GM21381 (cell line): ENCODE measurements at regions not wholly inside any gene's neighbourhood (a gene's known extent, or its start where the extent isn't known, plus 50 kb on each side); places are given as distances from the start of the nearest gene placed in this dataset.
"Not testable (repeated sequence)": the region's sequence is repeated elsewhere in the genome, so short reads cannot be mapped to it uniquely, and the experiment has no call there.

ENCODE experiments used
- ATAC-seq: cut with Tn5 transposase; IDR thresholded peaks from one replicate; pipeline ENCODE4 v1.9.1; 2021; ENCODE audit warnings: mild to moderate bottlenecking, moderate library complexity; ENCODE audit not compliant: unreplicated experiment

DNA sequence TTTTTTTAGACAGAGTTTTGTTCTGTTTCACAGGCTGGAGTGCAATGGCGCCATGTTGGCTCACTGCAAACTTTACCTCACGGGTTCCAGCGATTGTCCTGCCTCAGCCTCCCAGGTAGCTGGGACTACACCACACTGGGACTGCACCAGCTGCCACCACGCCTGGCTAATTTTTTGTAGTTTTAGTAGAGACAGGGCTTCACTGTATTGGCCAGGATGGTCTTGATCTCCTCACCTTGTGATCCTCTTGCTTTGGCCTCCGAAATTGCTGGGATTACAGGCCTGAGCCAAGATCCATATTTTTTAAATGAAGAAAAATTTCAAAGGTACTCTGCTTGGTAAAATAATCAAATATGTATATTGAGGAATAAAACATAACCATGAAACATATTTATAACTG lies 195.8 kb upstream of the TPTE start:
- ATAC-seq = peak; percentile 93

DNA sequence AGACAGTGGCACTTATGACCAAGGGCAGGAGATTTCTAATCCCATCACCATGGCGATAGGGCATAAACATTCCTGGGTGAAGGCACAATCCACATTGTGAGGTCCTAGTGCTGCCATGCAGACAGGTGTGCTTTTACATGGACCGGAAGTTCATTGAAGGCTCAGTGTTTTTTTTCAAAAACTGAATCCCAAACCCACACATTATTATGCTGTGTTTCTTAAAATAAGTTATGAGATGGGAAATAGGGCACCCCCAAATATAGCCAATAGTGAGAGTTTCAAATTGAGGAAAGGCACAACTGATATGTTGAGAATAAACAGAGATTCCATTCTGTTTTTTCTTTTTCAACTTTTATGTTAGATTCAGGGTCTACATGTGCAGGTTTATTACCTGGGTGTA lies 195.2 kb upstream of the TPTE start:
- ATAC-seq = not testable (repeated sequence)

DNA sequence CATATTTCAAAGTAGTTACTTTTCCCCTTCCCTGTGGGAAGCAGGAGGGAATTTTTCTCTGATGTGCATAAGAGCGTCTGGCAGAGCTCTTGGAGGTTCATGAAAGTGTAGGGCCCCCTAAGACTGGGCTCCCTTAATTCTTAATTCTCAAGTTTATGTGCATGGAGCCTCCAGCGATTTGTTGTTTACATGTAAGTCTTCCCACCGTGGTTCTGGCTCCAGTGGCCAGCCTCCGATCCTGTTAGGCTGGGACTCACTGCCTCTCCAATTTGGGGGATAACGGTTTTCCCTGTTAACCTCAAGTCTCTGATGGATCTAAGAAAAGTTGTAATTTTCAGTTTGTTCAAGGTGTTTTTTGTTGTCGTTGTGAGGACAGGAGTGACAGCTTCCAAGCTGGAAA lies 192.7 kb upstream of the TPTE start:
- ATAC-seq = not testable (repeated sequence)

DNA sequence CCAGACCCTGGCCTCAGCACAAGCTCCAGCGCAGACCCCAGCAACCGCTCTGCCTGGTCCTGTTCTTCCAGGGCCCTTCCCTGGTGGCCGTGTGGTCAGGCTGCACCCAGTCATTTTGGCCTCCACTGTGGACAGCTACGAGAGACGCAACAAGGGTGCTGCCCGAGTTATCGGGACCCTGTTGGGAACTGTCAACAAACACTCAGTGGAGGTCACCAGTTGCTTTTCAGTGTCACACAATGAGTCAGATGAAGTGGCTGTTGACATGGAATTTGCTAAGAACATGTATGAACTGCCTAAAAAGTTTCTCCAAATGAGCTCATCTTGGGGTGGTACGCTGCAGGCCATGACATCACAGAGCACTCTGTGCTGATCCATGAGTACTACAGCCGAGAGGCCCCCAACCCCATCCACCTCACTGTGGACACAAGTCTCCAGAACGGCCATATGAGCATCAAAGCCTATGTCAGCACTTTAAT lies 190.7 kb upstream of the TPTE start:
- ATAC-seq = not testable (repeated sequence)

DNA sequence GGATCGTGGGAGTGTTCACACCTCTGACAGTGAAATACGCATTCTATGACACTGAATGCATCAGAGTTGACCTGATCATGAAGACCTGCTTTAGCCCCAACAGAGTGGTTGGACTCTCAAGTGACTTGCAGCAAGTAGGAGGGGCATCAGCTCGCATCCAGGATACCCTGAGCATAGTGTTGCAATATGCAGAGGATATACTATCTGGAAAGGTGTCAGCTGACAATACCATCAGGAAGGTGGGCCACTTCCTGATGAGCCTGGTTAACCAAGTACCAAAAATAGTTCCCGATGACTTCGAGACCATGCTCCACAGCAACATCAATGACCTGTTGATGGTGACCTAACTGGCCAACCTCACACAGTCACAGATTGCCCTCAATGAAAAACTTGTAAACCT lies 190.2 kb upstream of the TPTE start:
- ATAC-seq = not testable (repeated sequence)

DNA sequence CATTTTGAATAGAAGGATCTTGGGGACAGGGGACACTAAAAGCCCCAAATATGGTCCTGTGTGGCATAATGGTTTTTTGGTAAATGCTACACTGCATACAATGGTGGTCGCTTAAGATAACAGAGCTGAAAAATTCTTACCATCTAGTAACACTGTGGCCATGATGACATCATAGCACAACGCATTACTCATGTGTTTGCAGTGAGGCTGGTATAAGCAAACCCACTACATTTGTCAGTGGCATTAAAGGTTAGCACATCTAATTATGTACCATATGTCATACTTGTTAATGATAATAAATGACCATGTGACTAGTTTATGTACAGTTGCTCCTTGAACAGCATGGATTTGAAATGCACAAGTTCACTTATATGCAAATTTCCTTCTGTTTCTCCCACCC lies 188.4 kb upstream of the TPTE start:
- not testable (repeated sequence) for ATAC-seq

DNA sequence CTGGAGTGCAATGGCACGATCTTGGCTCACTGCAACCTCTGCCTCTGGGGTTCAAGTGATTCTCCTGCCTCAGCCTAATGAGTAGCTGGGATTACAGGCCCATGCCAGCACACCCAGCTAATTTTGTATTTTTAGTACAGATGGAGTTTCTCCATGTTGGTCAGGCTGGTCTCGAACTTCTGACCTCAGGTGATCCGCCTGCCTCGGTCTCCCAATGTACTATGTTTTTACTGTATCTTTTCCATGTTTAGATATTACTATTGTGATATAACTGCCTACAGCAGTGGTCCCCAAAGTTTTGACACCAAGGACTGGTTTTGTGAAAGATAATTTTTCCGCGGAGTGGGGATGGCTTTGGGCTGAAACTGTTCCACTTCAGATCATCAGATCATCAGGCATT lies 187.0 kb upstream of the TPTE start:
- not testable (repeated sequence) for ATAC-seq

DNA sequence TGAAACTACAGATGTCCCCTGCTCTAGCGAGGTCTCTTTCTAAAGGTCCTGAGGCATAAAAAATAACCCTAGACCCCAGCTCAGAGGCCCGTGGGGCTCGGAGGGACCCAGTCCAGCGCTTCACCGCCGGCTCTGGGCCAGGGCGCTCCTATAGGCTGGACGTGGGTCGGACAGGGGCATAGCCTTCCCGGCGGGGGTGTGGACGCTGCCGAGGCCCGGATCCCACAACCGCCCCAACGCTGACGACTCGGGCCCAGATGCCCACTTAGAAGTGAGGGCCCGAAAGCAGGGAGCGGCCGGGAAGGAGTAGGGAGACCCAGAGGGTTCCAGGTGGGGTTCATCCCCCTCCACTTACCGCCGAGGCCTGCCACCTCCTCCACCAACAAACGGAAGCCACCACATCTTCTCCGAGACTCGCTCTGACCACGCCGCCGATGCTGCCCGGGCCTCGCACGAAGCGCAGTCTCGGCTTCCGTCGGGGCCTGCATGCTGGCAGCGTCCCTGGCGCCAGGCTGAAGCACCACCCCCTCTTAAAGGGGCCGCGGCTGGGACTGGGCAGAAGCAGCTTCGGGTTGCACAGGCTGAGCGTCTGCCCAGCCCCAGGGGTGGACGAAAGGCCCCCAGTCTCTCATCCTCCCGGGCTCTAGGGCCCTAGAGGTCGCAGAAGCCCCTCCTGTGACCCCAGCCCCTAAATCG lies 179.0 kb upstream of the TPTE start:
- not testable (repeated sequence) for ATAC-seq

DNA sequence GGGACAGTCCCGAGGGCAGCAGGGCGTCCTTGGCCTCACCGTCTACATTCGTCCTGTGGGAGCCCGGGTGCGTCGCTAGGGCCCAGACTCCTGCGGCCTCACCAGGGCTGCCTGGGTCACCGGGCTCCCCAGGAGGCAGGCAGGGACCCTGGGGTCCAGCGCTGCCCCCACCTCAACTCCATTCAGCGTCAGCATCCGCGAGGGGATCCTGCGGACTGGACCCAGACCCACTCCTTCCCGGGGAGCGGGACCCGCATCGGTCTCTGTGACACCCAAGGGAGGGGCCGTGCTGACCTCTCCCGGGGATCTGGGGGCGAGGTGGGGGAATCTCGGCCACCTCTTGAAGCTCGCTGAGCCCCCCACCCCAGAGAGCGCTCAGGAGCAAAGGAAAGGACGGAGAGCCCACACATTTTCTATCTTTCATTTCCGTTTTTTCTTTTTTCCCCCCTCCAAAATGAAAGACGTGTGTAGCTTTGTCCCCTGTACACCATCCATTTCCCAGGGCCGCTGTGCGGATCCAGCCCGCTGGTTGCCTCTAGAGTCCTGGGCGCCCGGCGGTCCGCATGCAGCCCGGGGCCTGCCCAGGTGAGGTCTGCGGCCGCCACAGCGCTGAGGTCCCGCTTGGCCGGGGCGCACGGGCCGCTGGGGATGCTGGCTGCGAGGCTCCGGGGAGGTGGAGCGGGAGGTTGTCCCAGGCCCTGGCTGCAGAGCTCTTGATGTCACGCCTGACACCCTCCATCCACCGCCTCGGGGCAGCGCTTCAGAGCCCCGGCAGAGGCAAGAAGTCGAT lies 178.0 kb upstream of the TPTE start:
- not testable (repeated sequence) for ATAC-seq

DNA sequence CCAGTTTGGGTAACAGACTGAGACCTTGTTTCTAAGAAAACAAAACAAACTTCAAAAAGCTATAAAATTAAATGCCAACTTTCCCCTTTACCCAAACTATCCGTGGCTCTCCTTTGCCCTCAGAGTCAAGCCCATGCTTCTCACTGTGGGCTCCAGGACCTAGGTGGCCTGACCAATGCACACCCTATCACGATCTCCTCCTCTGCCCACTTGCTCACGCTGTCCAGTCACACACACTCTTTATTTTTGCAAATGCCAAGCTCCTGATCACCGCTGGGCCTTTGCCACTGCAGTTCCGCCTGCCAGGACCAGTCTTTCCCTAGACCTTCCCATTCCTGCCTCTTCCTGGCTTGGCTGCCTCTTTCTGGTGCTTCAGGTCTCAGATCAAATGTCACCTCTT lies 177.1 kb upstream of the TPTE start:
- ATAC-seq = not testable (repeated sequence)

DNA sequence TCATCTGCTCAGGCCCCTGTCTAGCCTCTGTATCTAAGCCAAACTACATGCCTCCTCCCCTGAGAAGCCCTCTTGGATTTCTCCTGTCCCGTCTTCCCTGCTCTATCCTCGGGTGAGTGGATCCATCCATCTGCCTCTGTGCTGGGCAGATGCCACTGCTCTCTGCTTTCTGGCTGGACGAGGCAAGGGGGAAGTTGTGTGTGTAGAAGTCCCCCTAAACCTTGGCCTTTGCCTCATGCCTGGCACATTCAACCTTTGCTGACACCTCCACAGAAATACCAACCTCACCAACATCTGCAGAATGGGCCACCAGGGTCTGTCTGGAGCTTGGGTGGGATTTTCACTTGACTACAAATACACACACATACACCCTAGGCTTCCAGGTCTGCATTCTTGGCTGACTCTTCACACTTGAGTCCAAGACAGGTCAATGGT lies 176.2 kb upstream of the TPTE start:
- not testable (repeated sequence) for ATAC-seq

DNA sequence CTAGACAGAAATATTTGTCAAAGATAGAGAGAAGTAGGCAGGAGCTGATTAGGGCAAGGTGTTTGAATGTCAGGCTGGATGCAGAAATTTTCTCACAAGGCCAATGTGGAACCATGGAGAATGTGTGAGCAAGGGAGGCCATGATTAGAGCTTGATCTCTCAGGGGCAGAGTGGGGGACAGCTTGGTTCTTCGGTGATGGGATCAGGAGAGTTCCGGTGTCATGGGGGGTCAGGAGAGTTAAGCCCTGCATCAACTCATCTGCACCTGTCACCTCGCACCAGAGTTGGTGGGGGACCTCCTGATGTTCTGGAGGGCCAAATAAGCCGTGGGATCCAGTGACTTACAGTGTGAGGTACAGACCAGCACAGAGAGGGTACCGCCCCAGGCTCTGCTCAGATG lies 175.1 kb upstream of the TPTE start:
- ATAC-seq = not testable (repeated sequence)

DNA sequence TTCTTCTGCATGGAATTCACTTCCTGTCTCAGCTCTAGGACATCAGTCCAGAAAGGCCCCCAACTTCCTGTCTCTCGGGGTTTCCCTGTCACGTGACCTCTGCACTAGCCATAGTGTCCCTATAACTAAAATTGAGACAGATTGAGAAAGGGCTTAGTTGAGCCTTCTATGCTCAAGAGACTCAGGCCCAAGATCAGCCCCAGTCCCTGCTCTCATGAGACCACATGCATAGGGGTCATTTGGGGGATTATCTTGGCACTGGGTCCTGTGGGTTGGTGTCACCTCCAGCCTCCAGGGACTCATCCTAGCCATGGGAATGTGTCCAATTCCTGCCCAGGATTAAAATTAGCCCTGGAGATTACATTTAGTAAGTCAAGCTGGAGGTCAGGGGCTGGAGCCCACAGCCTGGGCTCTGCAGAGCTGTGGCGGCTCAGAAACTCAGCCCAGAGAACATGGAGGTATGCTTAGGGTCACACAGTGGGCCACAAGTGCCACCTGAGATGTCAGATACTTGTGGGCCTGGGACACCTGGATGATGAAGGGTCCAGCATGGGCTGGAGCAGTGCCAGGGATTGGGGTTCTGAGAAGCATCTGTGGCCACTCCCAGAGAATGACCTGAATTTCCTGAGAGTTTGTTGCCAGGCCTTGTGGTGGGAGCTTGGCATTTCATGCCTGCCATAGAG lies 174.3 kb upstream of the TPTE start:
- ATAC-seq = not testable (repeated sequence)

DNA sequence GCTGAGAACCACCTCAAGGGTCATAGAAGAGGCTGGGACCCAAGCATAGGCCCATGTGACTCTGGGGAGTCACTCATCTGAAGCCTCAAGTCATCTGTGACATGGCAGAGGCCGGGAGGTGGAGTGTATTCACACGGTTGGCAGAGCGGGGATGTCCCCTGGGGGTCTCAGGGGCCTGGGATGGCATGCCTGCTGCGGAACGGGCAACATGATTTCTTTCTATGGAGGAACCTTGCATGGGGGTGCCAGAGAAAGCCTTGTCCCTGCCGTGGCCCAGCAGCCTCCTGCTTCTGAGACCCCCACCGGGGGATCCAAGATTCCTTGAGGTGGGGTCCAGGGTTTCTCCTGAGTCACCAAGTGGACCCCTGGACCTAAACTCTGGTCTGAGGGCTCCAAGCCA lies 173.7 kb upstream of the TPTE start:
- not testable (repeated sequence) for ATAC-seq

DNA sequence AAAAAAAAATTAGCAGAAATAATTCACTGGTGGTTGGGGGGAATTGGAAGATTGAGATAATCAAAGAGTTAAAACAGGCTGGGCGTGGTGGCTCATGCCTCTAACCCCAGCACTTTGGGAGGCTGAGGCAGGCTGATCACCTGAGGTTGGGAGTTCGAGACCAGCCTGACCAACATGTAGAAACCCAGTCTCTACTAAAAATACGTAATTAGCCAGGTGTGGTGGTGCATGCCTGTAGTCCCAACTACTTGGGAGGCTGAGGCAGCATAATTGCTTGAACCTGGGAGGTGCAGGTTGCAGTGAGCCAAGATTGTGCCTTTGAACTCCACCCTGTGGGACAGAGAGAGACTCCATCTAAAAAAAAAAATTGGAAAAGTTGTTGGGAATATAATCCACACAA lies 173.2 kb upstream of the TPTE start:
- not testable (repeated sequence) for ATAC-seq

DNA sequence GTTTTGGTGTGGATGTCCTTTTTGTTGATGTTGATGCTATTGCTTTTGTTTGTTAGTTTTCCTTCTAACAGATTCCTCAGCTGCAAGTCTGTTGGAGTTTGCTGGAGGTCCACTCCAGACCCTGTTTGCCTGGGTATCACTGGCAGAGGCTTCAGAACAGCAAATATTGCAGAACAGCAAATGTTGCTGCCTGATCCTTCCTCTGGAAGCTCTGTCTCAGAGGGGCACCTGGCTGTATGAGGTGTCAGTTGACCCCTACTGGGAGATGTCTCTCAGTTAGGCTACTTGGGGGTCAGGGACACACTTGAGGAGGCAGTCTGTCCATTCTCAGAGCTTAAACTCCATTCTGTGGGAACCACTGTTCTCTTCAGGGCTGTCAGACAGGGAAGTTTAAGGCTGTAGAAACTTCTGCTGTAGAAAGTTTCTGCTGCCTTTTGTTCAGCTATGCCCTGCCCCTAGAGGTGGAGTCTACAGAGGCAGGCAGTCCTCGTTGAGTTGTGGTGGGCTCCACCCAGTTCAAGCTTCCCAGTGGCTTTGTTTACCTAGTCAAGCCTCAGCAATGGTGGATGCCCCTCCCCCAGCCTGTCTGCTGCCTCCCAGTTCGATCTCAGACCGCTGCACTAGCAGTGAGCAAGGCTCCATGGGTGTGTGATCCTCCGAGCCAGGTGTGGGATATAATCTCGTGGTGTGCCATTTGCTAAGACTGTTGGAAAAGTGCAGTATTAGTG lies 166.4 kb upstream of the TPTE start:
- ATAC-seq = not testable (repeated sequence)

DNA sequence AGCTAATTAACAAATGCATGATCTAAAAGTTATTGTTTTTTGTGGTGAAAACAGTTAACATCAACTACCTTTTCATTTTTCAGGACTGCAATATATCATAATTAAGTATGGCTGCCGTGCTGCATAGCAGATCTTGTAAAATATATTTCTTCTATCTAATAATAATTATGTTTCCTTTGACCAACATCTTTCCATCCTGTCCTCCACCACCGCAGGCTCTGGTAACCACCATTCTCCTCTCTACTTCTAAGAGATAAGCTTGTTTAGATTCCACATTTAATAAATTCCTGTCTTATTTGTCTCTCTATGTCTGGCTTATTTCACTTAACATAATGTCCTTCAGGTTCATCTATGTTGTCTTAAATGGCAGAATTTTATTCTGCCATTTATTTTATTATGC lies 162.3 kb upstream of the TPTE start:
- ATAC-seq = not testable (repeated sequence)

DNA sequence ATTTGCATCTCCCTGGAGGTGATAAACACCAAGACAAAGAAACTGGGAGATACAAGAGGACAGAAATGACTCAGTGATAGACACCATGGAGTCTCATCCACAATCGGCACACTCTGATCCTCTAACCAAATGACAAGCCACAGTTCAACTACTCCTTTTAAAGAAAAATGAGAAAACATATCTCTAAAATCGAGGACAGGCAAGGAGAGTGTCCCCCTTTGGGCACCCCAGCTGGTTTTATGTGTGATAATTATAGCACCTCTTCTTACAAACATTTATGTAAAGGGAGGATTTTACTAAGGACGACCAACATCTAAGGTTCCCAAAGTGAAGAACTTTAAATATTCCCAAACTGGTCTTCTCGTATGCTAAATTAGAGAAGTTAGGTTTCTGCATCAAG lies 161.5 kb upstream of the TPTE start:
- not testable (repeated sequence) for ATAC-seq

DNA sequence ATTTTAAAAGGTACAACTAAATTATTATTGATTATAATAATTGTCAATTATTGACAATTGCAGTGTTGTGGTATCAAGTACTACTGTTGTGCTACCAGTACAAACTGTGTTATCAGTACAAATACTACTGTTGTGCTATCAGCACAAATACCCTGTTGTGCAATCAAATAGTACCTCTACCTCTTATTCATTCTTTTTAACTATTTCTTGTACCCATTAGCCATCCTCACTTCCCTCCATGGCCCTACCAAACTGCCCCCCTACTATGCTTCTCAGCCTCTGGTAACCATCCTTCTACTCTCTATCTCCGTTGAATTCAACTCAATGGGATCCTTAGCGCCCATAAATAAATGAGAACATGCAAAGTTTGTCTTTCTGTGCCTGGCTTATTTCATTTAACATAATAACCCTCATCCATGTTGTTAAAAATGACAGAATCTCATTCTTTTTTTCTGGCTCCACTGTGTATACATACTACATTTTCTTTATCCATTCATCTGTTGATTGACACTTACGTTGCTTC lies 160.1 kb upstream of the TPTE start:
- ATAC-seq = not testable (repeated sequence)

DNA sequence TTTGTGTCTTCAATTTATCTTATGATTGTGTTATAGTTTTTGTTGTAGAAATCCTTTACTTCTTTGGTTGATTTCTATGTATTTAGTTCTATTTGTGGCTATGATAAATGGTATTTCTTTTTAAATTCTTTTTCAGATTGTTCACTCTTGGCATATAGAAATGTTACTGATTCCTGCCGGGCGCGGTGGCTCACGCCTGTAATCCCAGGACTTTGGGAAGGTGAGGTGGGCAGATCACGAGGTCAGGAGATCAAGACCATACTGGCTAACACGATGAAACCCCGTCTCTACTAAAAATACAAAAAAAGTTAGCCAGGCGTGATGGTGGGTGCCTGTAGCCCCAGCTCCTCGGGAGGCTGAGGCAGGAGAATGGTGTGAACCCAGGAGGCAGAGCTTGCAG lies 158.6 kb upstream of the TPTE start:
- ATAC-seq = not testable (repeated sequence)

DNA sequence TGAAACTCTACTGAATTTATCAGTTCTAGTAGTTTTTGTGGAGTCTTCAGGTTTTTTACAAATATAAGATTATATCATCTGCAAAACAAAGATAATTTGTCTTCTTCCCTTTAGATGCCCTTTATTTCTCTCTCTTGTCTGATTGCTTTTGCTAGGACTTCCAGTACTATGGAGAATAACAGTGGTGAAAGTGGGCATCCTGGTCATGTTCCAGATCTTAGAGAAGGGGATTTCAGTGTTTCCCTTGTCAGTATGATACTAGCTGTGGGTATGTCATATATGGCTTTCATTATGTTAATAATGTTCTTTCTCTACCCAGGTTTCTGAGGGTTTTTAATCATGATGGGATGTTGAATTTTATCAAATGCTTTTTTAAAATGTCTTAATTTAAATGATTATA lies 158.1 kb upstream of the TPTE start:
- not testable (repeated sequence) for ATAC-seq
